Ishikawa (cell line): ENCODE measurements at regions not wholly inside any gene's neighbourhood (a gene's known extent, or its start where the extent isn't known, plus 50 kb on each side); places are given as distances from the start of the nearest gene placed in this dataset.

Experiments
- TAF1 ChIP-seq: IDR thresholded peaks from 2 replicates; pipeline ENCODE4 v1.6.1; 2012; ENCODE audit warnings: low read depth, mild to moderate bottlenecking
- USF1 ChIP-seq: IDR thresholded peaks from 2 replicates; pipeline ENCODE4 v1.6.1; 2012

GRCh38 chr7:86981127-86981526 lies 78.3 kb downstream of the ELAPOR2 start:
- TF ChIP-seq TAF1 (no peak), USF1 (no peak)
